ENCODE measurements at regions not wholly inside any gene's neighbourhood (a gene's known extent, or its start where the extent isn't known, plus 50 kb on each side); places are given as distances from the start of the nearest gene placed in this dataset.

DNA sequence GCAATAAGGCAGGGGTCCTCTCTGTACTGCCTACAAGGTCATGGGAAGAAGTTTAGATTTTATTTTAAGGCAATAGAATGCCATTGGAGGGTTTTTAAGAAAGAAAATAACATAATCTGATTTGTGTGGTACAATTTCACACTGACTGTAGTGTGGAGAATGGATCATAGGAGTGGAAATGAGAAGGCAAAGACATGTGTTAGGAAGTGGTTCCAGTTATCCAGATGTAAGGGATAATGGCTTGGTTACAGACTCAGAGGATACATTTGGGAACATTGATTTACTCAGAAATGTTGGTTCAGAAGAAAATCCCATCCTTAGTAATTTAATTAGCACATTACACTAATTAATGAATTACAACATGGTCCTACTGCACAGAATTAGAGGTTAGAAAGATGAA, 788.2 kb downstream of the SLITRK5 start:
- DNase-seq (ENCODE audit: insufficient read length, low spot score, missing footprints) = no peak
- Histone ChIP-seq H2AFZ (ENCODE audit: low read length) (no peak overlapping the region), H3K27ac (ENCODE audit: low read depth, low read length) (no peak overlapping the region), H3K36me3 (ENCODE audit: insufficient read depth, low read length) (no peaks in the 10 kb centered on the region), H3K79me2 (ENCODE audit: insufficient read depth, low read length) (no peaks in the 10 kb centered on the region), H3K4me2 (ENCODE audit: insufficient read depth, low read length) (no peak overlapping the region), H3K9me3 (ENCODE audit: low read depth, low read length) (no peaks in the 10 kb centered on the region), H4K20me1 (ENCODE audit: insufficient read depth, low read length) (no peaks in the 10 kb centered on the region), H3K4me1 (ENCODE audit: insufficient read depth, low read length) (no peaks in the 10 kb centered on the region), H3K27me3 (ENCODE audit: insufficient read depth, low read length) (no peaks in the 10 kb centered on the region), H3K4me3 (ENCODE audit: insufficient read depth, low read length) (no peak overlapping the region)
- no peak for TF ChIP-seq CTCF (IDR thresholded peaks at IDR 0.05; ENCODE audit: extremely low read depth, low read depth, low read length)

- H3K9me3 ChIP-seq (ENCODE audit: low read depth, low read length) = no peaks in the 10 kb centered on the region
- no peaks in the 10 kb centered on the region for H3K27me3 ChIP-seq (ENCODE audit: insufficient read depth, low read length)
- H3K36me3 ChIP-seq (ENCODE audit: insufficient read depth, low read length) = no peaks in the 10 kb centered on the region
- H3K4me1 ChIP-seq (ENCODE audit: insufficient read depth, low read length) = no peaks in the 10 kb centered on the region
- DNase-seq (ENCODE audit: insufficient read length, low spot score, missing footprints) = no peak
- no peaks in the 10 kb centered on the region for H3K79me2 ChIP-seq (ENCODE audit: insufficient read depth, low read length)
- no peak overlapping the region for H3K4me3 ChIP-seq (ENCODE audit: insufficient read depth, low read length)
- no peak overlapping the region for H2AFZ ChIP-seq (ENCODE audit: low read length)
- no peak overlapping the region for H3K4me2 ChIP-seq (ENCODE audit: insufficient read depth, low read length)
- H3K27ac ChIP-seq (ENCODE audit: low read depth, low read length) = no peak overlapping the region
- H4K20me1 ChIP-seq (ENCODE audit: insufficient read depth, low read length) = no peaks in the 10 kb centered on the region
- no peak for TF ChIP-seq CTCF (IDR thresholded peaks at IDR 0.05; ENCODE audit: extremely low read depth, low read depth, low read length)
Observed at GRCh38 chr13:88461272-88462009, 790.3 kb downstream of the SLITRK5 start.

DNA sequence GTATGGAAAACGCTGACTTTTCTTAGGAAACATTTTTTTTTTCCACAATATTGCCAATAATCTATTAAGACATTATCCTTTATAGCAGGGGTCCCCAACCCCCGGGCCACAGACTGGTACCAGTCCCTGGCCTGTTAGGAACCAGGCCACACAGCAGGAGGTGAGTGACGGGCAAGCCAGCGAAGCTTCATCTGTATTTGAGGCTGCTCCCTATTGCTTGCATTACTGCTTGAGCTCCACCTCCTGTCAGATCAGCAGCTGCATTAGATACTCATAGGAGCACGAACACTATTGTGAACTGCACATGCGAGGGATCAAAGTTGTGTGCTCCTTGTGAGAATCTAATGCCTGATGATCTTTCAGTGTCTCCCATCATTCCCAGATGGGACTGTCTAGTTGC, 793.7 kb downstream of the SLITRK5 start:
- Histone ChIP-seq H3K9me3 (ENCODE audit: low read depth, low read length) (no peaks in the 10 kb centered on the region), H3K79me2 (ENCODE audit: insufficient read depth, low read length) (no peaks in the 10 kb centered on the region), H3K4me1 (ENCODE audit: insufficient read depth, low read length) (no peaks in the 10 kb centered on the region), H3K4me3 (ENCODE audit: insufficient read depth, low read length) (no peak overlapping the region), H4K20me1 (ENCODE audit: insufficient read depth, low read length) (no peaks in the 10 kb centered on the region), H3K27me3 (ENCODE audit: insufficient read depth, low read length) (no peaks in the 10 kb centered on the region), H3K27ac (ENCODE audit: low read depth, low read length) (no peak overlapping the region), H3K36me3 (ENCODE audit: insufficient read depth, low read length) (no peaks in the 10 kb centered on the region), H3K4me2 (ENCODE audit: insufficient read depth, low read length) (no peak overlapping the region), H2AFZ (ENCODE audit: low read length) (no peak overlapping the region)
- TF ChIP-seq CTCF (IDR thresholded peaks at IDR 0.05; ENCODE audit: extremely low read depth, low read depth, low read length) = no peak
- no peak for DNase-seq (ENCODE audit: insufficient read length, low spot score, missing footprints)

GRCh38 chr13:88472316-88472715, 801.1 kb downstream of the SLITRK5 start:
- Histone ChIP-seq H3K27ac (ENCODE audit: low read depth, low read length) (no peak overlapping the region), H3K27me3 (ENCODE audit: insufficient read depth, low read length) (no peaks in the 10 kb centered on the region), H2AFZ (ENCODE audit: low read length) (no peak overlapping the region), H3K4me1 (ENCODE audit: insufficient read depth, low read length) (no peaks in the 10 kb centered on the region), H3K4me2 (ENCODE audit: insufficient read depth, low read length) (no peak overlapping the region), H3K4me3 (ENCODE audit: insufficient read depth, low read length) (no peak overlapping the region), H3K9me3 (ENCODE audit: low read depth, low read length) (no peaks in the 10 kb centered on the region), H4K20me1 (ENCODE audit: insufficient read depth, low read length) (no peaks in the 10 kb centered on the region), H3K36me3 (ENCODE audit: insufficient read depth, low read length) (no peaks in the 10 kb centered on the region), H3K79me2 (ENCODE audit: insufficient read depth, low read length) (no peaks in the 10 kb centered on the region)
- TF ChIP-seq CTCF (IDR thresholded peaks at IDR 0.05; ENCODE audit: extremely low read depth, low read depth, low read length) = no peak
- DNase-seq (ENCODE audit: insufficient read length, low spot score, missing footprints) = no peak

Data from osteoblast (primary cell).